Stomach (tissue), 8 donors: ENCODE measurements at regions not wholly inside any gene's neighbourhood (a gene's known extent, or its start where the extent isn't known, plus 50 kb on each side); places are given as distances from the start of the nearest gene placed in this dataset.
"Not testable (repeated sequence)": the region's sequence is repeated elsewhere in the genome, so short reads cannot be mapped to it uniquely, and the experiment has no call there.

Source experiments
- DNase-seq, 2 donors: peaks; one replicate each; pipeline versions ENCODE4 v3.0.0 to v3.0.0-alpha.2; 2013 to 2019
- H3K27ac ChIP-seq, 5 donors: fragments of 200-600 bp in 4 of 5; sonication (generic) in 4 of 5; one replicate each; pipeline ENCODE4 v1.5.1; 2013 to 2019; ENCODE audit warnings: mild to moderate bottlenecking in 1 of 5, moderate library complexity in 1 of 5
- H3K27me3 ChIP-seq, 3 donors: fragments of 200-600 bp; sonication (generic); one replicate each; pipeline ENCODE4 v1.5.1; 2017 to 2019; ENCODE audit warnings: mixed run types in 1 of 3
- H3K36me3 ChIP-seq, 4 donors: fragments of 200-600 bp; sonication (generic); 1 replicate in 3 of 4; 2 replicates in 1 of 4; pipeline ENCODE4 v1.5.1; 2016 to 2019
- H3K4me1 ChIP-seq, 4 donors: fragments of 200-600 bp; sonication (generic); one replicate each; pipeline ENCODE4 v1.5.1; 2016 to 2019
- H3K4me3 ChIP-seq, 4 donors: fragments of 200-600 bp; sonication (generic) in 3 of 4; one replicate each; pipeline ENCODE4 v1.5.1; 2016 to 2019; ENCODE audit warnings: mild to moderate bottlenecking in 1 of 4
- H3K9me3 ChIP-seq, 4 donors: fragments of 200-600 bp; sonication (generic); one replicate each; pipeline ENCODE4 v1.5.1; 2016 to 2019
- CTCF ChIP-seq, 7 experiments: fragments of 450-650 bp in 4 of 7; fragments of 200-600 bp in 3 of 7; sonication (generic) in 3 of 7; IDR thresholded peaks; one replicate each; pipeline ENCODE4 v1.5.1; 2016 to 2019; ENCODE audit warnings: antibody characterized with exemption in 7 of 7, control low read depth in 2 of 7, mild to moderate bottlenecking in 1 of 7
- EP300 ChIP-seq: sonication (generic); formaldehyde crosslinking; IDR thresholded peaks from one replicate; pipeline ENCODE4 v1.6.1; 2017; ENCODE audit warnings: antibody characterized with exemption
- POLR2A ChIP-seq, 4 donors: fragments of 450-650 bp; IDR thresholded peaks; one replicate each; pipeline ENCODE4 v1.6.1; 2016; ENCODE audit warnings: antibody characterized with exemption in 4 of 4, control low read depth in 2 of 4, mild to moderate bottlenecking in 1 of 4, moderate library complexity in 1 of 4
- POLR2AphosphoS5 ChIP-seq, 3 donors: sonication (generic); formaldehyde crosslinking; IDR thresholded peaks; one replicate each; pipeline ENCODE4 v1.6.1; 2016; ENCODE audit warnings: antibody characterized with exemption in 3 of 3
- WGBS, 5 donors: extraction: QIAGEN DNeasy Blood & Tissue Kit in 3 of 5; methylation state at CpG; one replicate each; pipeline versions ENCODE4 v1.1.5 to v1.1.7; 2013 to 2018; 5-methylcytosine and 5-hydroxymethylcytosine counted together
- intact Hi-C: fragments of 100-400 bp; cut with DNase I; formaldehyde crosslinking; loops from one replicate; pipeline ENCODE4 v1.15.1; 2023; ENCODE audit warnings: low total_unique reads
- donor health status: healthy with polysubstance abuse.
- donor health status: Bipolar disorder and iron deficiency.
- donor health status: healthy.

GRCh38 chrX:155819966-155820491 is 61.1 kb upstream of the VAMP7 start:
- 56 to 63% (median 62%) methylated on average over 3 of the region's 3 CpGs for WGBS, 5 donors
- H3K36me3 ChIP-seq = no peaks in the 10 kb centered on the region
- H3K27me3 ChIP-seq = peaks cover 0 to 4% (median 0%) of the 10 kb centered on the region in 3 donors
- H3K9me3 ChIP-seq = peaks cover 0 to 5% (median 0%) of the 10 kb centered on the region in 4 donors
- H3K27ac ChIP-seq = no peak overlapping the region
- intact Hi-C loops = no loop called here
- no peak overlapping the region for H3K4me3 ChIP-seq
- no peaks in the 10 kb centered on the region for H3K4me1 ChIP-seq
- DNase-seq = peak; percentile 63 to 87
- TF ChIP-seq POLR2A (IDR thresholded peaks at IDR 0.05) (no peak), CTCF (IDR thresholded peaks at IDR 0.05) (peak in 5 of 7 experiments; percentile 17 to 59 (median 44)), EP300 (no peak), POLR2AphosphoS5 (IDR thresholded peaks at IDR 0.05) (peak in 1 of 3 donors; percentile 44)

GRCh38 chrX:155819525-155819924 is 61.6 kb upstream of the VAMP7 start:
- peaks cover 0 to 4% (median 0%) of the 10 kb centered on the region in 3 donors for H3K27me3 ChIP-seq
- peak in 1 of 2 donors; percentile 1 for DNase-seq
- intact Hi-C loops = no loop called here
- TF ChIP-seq POLR2AphosphoS5 (IDR thresholded peaks at IDR 0.05) (no peak), EP300 (no peak), POLR2A (IDR thresholded peaks at IDR 0.05) (no peak), CTCF (IDR thresholded peaks at IDR 0.05) (no peak)
- no peaks in the 10 kb centered on the region for H3K4me1 ChIP-seq
- H3K4me3 ChIP-seq = no peak overlapping the region
- peaks cover 0 to 8% (median 0%) of the 10 kb centered on the region in 4 donors for H3K9me3 ChIP-seq
- H3K36me3 ChIP-seq = no peaks in the 10 kb centered on the region
- H3K27ac ChIP-seq = no peak overlapping the region

GRCh38 chrX:155814391-155814790 is 66.8 kb upstream of the VAMP7 start:
- DNase-seq, intact Hi-C loops, H3K4me1 ChIP-seq, H3K36me3 ChIP-seq, H3K4me3 ChIP-seq, H3K27ac ChIP-seq, H3K27me3 ChIP-seq, H3K9me3 ChIP-seq: not testable (repeated sequence)
- WGBS, 5 donors = 81 to 89% (median 85%) methylated on average over 8 of the region's 8 CpGs

- H3K27ac ChIP-seq = no peak overlapping the region
- WGBS, 5 donors = 23 to 68% (median 57%) methylated on average over 1 of the region's 1 CpG
- TF ChIP-seq EP300 (no peak), CTCF (IDR thresholded peaks at IDR 0.05) (no peak), POLR2A (IDR thresholded peaks at IDR 0.05) (no peak), POLR2AphosphoS5 (IDR thresholded peaks at IDR 0.05) (no peak)
- H3K4me1 ChIP-seq = peaks cover 0 to 6% (median 0%) of the 10 kb centered on the region in 4 donors
- DNase-seq = no peak
- H3K9me3 ChIP-seq = no peaks in the 10 kb centered on the region
- H3K36me3 ChIP-seq = no peaks in the 10 kb centered on the region
- H3K27me3 ChIP-seq = no peaks in the 10 kb centered on the region
- no peak overlapping the region for H3K4me3 ChIP-seq
- intact Hi-C loops = no loop called here
Observed at GRCh38 chrX:155779831-155780230, 101.3 kb upstream of the VAMP7 start.

GRCh38 chrX:155778844-155779553 is 102.1 kb upstream of the VAMP7 start:
- intact Hi-C loops = no loop called here
- H3K36me3 ChIP-seq = no peaks in the 10 kb centered on the region
- no peak overlapping the region for H3K4me3 ChIP-seq
- WGBS, 5 donors = 17 to 28% (median 23%) methylated on average over 5 of the region's 5 CpGs
- no peaks in the 10 kb centered on the region for H3K27me3 ChIP-seq
- peaks cover 0 to 6% (median 0%) of the 10 kb centered on the region in 4 donors for H3K4me1 ChIP-seq
- no peak overlapping the region for H3K27ac ChIP-seq
- DNase-seq = peak in 1 of 2 donors; percentile 4
- H3K9me3 ChIP-seq = no peaks in the 10 kb centered on the region
- TF ChIP-seq POLR2AphosphoS5 (IDR thresholded peaks at IDR 0.05) (no peak), POLR2A (IDR thresholded peaks at IDR 0.05) (no peak), EP300 (no peak), CTCF (IDR thresholded peaks at IDR 0.05) (no peak)
